ENCODE measurements at regions not wholly inside any gene's neighbourhood (a gene's known extent, or its start where the extent isn't known, plus 50 kb on each side); places are given as distances from the start of the nearest gene placed in this dataset.

DNA sequence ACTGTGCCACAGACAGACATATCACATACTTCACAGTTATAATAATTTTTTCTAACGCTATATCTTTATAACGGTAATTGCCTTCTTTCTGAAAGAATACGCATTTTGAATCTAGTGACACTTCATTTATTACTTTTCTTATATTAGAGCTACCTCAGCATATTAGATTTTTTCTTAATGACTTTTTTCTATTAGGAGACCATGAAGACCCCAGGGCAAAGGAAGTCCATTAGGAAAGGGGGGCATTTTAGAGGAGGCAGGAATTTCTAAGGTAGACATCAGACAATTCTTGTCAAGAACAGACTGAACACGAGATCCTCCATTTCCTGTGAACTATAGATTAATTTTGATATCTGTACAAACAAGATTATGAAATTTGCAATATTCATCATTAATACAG is 90.5 kb upstream of the NSMCE3 start:
- Histone ChIP-seq H3K9me3 (no peaks in the 10 kb centered on the region), H3K4me3 (no peak overlapping the region), H3K4me1 (ENCODE audit: low read depth) (no peaks in the 10 kb centered on the region), H3K36me3 (ENCODE audit: low read depth) (no peaks in the 10 kb centered on the region)
- TF ChIP-seq, protein P1, sequence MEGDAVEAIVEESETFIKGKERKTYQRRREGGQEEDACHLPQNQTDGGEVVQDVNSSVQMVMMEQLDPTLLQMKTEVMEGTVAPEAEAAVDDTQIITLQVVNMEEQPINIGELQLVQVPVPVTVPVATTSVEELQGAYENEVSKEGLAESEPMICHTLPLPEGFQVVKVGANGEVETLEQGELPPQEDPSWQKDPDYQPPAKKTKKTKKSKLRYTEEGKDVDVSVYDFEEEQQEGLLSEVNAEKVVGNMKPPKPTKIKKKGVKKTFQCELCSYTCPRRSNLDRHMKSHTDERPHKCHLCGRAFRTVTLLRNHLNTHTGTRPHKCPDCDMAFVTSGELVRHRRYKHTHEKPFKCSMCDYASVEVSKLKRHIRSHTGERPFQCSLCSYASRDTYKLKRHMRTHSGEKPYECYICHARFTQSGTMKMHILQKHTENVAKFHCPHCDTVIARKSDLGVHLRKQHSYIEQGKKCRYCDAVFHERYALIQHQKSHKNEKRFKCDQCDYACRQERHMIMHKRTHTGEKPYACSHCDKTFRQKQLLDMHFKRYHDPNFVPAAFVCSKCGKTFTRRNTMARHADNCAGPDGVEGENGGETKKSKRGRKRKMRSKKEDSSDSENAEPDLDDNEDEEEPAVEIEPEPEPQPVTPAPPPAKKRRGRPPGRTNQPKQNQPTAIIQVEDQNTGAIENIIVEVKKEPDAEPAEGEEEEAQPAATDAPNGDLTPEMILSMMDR (IDR thresholded peaks at IDR 0.05) = no peak
- intact Hi-C loops (cut with DNase I, micrococcal nuclease) = no loop called here
- ATAC-seq = no peak
- DNase-seq = no peak

DNA sequence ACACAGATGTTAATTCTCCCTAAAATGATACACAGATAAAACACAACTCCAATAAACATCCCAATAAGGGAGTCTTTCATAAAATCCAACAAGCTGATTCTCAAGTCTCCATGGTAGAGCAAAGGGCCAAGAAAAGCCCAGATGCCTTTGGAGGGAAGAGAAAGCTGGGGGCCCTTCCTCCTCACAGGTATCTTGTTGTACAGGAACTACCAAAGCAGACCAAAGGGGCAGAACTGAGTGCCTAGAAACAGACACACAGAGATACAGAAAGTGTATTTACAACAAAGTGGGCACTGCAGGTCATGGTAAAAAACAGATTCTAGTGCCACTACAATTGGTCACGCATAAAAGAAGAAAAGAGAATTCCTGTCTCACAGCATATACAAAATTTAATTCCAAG is 87.2 kb upstream of the NSMCE3 start:
- no peaks in the 10 kb centered on the region for H3K9me3 ChIP-seq
- TF ChIP-seq, protein P1 (IDR thresholded peaks at IDR 0.05) = no peak
- intact Hi-C loops (cut with DNase I, micrococcal nuclease) = no loop called here
- no peak for DNase-seq
- H3K4me1 ChIP-seq (ENCODE audit: low read depth) = no peaks in the 10 kb centered on the region
- H3K36me3 ChIP-seq (ENCODE audit: low read depth) = no peaks in the 10 kb centered on the region
- no peak overlapping the region for H3K4me3 ChIP-seq
- no peak for ATAC-seq

DNA sequence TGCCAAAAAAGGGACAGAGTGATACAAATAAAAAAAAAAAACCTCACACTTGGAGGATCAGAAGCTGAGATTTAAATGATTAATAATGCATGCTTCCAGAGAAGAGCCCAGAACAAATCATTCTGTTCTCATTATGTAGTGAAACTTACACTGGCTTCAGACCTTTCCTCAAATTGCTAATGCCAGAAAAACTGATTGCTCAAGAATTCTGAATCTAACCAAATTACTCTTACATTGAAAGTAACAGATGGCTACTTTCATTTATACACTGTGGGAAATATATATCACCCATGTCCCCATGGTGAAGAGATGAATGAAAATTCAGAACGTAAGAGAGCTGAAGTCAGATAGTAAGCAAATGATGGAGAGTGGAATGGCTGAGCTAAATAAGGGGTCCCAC is 85.9 kb upstream of the NSMCE3 start:
- intact Hi-C loops (cut with DNase I, micrococcal nuclease) = no loop called here
- DNase-seq (no peak), ATAC-seq (no peak)
- Histone ChIP-seq H3K9me3 (no peaks in the 10 kb centered on the region), H3K4me1 (ENCODE audit: low read depth) (no peaks in the 10 kb centered on the region), H3K4me3 (no peak overlapping the region), H3K36me3 (ENCODE audit: low read depth) (no peaks in the 10 kb centered on the region)
- TF ChIP-seq, protein P1 (IDR thresholded peaks at IDR 0.05) = no peak

DNA sequence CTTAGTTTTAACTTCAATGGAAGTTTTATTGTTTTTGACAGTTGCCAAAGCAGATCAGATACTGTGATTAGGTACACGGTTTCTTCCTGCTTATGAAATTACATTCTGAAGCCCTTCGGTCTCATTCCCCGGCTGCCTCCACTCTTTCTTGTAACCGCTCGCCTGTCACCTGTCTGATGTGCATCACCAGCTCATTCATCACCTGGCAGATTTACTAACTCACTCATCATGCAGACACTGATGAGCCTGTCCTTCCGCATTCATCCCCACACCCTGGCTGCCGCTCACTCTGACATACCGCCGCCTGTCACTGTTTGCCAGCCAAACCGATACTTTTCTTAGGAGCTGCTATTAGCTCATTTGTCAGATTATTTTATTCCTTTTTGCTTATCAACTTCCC is 82.8 kb upstream of the NSMCE3 start:
- Histone ChIP-seq H3K4me1 (ENCODE audit: low read depth) (no peaks in the 10 kb centered on the region), H3K9me3 (no peaks in the 10 kb centered on the region), H3K4me3 (no peak overlapping the region), H3K36me3 (ENCODE audit: low read depth) (no peaks in the 10 kb centered on the region)
- no peak for DNase-seq
- ATAC-seq = no peak
- intact Hi-C loops (cut with DNase I, micrococcal nuclease) = no loop called here
- TF ChIP-seq, protein P1 (IDR thresholded peaks at IDR 0.05) = no peak

DNA sequence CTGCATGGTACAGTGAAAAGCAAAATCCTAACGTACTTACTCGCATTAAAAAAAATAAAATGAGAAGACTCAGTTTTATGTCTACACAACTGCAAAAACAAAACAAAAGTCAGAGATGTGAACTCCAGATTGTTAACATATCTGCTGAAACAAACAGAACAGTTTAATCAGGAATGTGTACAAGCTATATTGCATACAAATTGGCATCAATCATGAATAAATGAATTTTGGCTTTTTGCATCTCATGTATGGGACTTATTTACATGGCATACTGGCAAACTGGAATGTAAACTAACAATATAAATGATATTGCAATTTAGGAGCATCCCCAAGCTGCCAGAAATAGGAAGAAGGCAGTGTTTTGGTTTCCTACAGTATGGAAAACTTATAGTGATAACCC is 79.6 kb upstream of the NSMCE3 start:
- no peaks in the 10 kb centered on the region for H3K4me1 ChIP-seq (ENCODE audit: low read depth)
- DNase-seq = no peak
- TF ChIP-seq, protein P1 (IDR thresholded peaks at IDR 0.05) = no peak
- intact Hi-C loops (cut with DNase I, micrococcal nuclease) = no loop called here
- no peaks in the 10 kb centered on the region for H3K36me3 ChIP-seq (ENCODE audit: low read depth)
- no peaks in the 10 kb centered on the region for H3K9me3 ChIP-seq
- H3K4me3 ChIP-seq = no peak overlapping the region
- ATAC-seq = no peak

DNA sequence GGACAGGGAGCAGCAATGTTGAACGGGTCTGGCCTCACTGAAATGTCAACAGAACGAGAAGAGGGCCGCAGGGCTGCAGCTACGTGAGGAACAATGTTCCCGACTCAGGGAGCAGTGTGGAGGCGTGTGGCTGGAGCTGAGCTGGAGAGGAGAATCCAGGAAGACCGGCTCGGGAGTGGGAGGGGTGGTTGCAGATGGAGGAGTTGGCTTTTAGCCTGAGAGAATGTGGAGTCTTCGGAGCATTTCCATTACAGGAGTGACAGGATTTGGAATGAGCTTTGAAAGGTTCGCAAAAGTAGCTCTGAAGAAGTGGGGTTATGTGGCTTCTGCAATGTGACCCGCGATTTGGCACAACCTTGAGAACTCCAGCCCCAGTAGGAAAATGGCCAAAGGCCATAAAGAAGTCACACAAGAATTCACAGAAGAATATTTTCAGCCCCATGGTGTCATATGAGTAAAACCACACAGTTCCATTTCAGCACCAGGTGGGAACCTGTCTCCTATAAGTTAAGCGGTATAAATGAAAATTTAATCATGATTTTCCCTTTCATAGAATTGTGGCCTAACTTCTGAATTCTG is 78.8 kb upstream of the NSMCE3 start:
- H3K9me3 ChIP-seq = no peaks in the 10 kb centered on the region
- intact Hi-C loops (cut with DNase I, micrococcal nuclease) = no loop called here
- no peaks in the 10 kb centered on the region for H3K36me3 ChIP-seq (ENCODE audit: low read depth)
- no peak overlapping the region for H3K4me3 ChIP-seq
- ATAC-seq (no peak), DNase-seq (no peak)
- H3K4me1 ChIP-seq (ENCODE audit: low read depth) = no peaks in the 10 kb centered on the region
- TF ChIP-seq, protein P1 (IDR thresholded peaks at IDR 0.05) = no peak
